Tibial nerve (tissue), 4 donors: ENCODE measurements at regions not wholly inside any gene's neighbourhood (a gene's known extent, or its start where the extent isn't known, plus 50 kb on each side); places are given as distances from the start of the nearest gene placed in this dataset.

Experiments
- DNase-seq, 2 donors: peaks; one replicate each; pipeline ENCODE4 v3.0.0-alpha.2; 2019; ENCODE audit warnings: low spot score in 2 of 2
- H3K27ac ChIP-seq, 4 donors: fragments of 200-600 bp; sonication (generic) in 3 of 4; one replicate each; pipeline ENCODE4 v1.5.1; 2017 to 2019; ENCODE audit warnings: mild to moderate bottlenecking in 1 of 4
- H3K27me3 ChIP-seq, 2 donors: fragments of 200-600 bp; sonication (generic) in 1 of 2; one replicate each; pipeline versions ENCODE4 v1.5.1 to v1.6.0; 2017 to 2019
- H3K36me3 ChIP-seq, 3 donors: fragments of 200-600 bp; sonication (generic); one replicate each; pipeline ENCODE4 v1.5.1; 2018 to 2019
- H3K4me1 ChIP-seq, 4 donors: fragments of 200-600 bp; sonication (generic) in 3 of 4; one replicate each; pipeline ENCODE4 v1.5.1; 2017 to 2019
- H3K4me3 ChIP-seq, 4 donors: fragments of 200-600 bp; sonication (generic) in 3 of 4; one replicate each; pipeline ENCODE4 v1.5.1; 2017 to 2019; ENCODE audit warnings: mild to moderate bottlenecking in 1 of 4, moderate library complexity in 1 of 4
- H3K9me3 ChIP-seq, 4 donors: fragments of 200-600 bp; sonication (generic) in 3 of 4; one replicate each; pipeline ENCODE4 v1.5.1; 2017 to 2019
- CTCF ChIP-seq, 5 experiments: fragments of 200-600 bp in 3 of 5; fragments of 450-650 bp in 2 of 5; sonication (generic) in 3 of 5; IDR thresholded peaks; one replicate each; pipeline ENCODE4 v1.5.1; 2016 to 2019; ENCODE audit warnings: antibody characterized with exemption in 5 of 5, mild to moderate bottlenecking in 3 of 5, moderate library complexity in 2 of 5
- EP300 ChIP-seq, 2 donors: sonication (generic); formaldehyde crosslinking; IDR thresholded peaks; one replicate each; pipeline ENCODE4 v1.6.1; 2017; ENCODE audit warnings: antibody characterized with exemption in 2 of 2, mild to moderate bottlenecking in 1 of 2
- POLR2A ChIP-seq, 2 donors: fragments of 450-650 bp; IDR thresholded peaks; one replicate each; pipeline ENCODE4 v1.6.1; 2017; ENCODE audit warnings: antibody characterized with exemption in 2 of 2, mild to moderate bottlenecking in 2 of 2, moderate library complexity in 2 of 2
- WGBS, 2 donors: methylation state at CpG; one replicate each; pipeline ENCODE4 v1.1.5; 2018; 5-methylcytosine and 5-hydroxymethylcytosine counted together

- TF ChIP-seq EP300 (IDR thresholded peaks at IDR 0.05) = no peak
- TF ChIP-seq POLR2A (IDR thresholded peaks at IDR 0.05) = no peak
- no peak for TF ChIP-seq CTCF (IDR thresholded peaks at IDR 0.05)
- Histone ChIP-seq H3K27ac (no peak overlapping the region), H3K36me3 (no peaks in the 10 kb centered on the region), H3K4me1 (no peaks in the 10 kb centered on the region), H3K27me3 (no peaks in the 10 kb centered on the region), H3K9me3 (no peaks in the 10 kb centered on the region), H3K4me3 (no peak overlapping the region)
- DNase-seq = no peak
- 61 to 74% methylated on average over 2 of the region's 2 CpGs for WGBS, 2 donors
Observed at GRCh38 chr1:94670273-94670672, 128.7 kb upstream of the F3 start.

- TF ChIP-seq CTCF (IDR thresholded peaks at IDR 0.05) (no peak), POLR2A (IDR thresholded peaks at IDR 0.05) (no peak), EP300 (IDR thresholded peaks at IDR 0.05) (no peak)
- Histone ChIP-seq H3K27me3 (no peaks in the 10 kb centered on the region), H3K27ac (no peak overlapping the region), H3K4me1 (no peaks in the 10 kb centered on the region), H3K9me3 (no peaks in the 10 kb centered on the region), H3K36me3 (no peaks in the 10 kb centered on the region), H3K4me3 (no peak overlapping the region)
- 85 to 86% methylated on average over 1 of the region's 1 CpG for WGBS, 2 donors
- no peak for DNase-seq
Observed at GRCh38 chr1:94669198-94669597, 127.6 kb upstream of the F3 start.

- H3K36me3 ChIP-seq = no peaks in the 10 kb centered on the region
- no peak overlapping the region for H3K4me3 ChIP-seq
- DNase-seq = no peak
- no peaks in the 10 kb centered on the region for H3K27me3 ChIP-seq
- H3K9me3 ChIP-seq = no peaks in the 10 kb centered on the region
- WGBS, 2 donors = 95 to 97% methylated on average over 3 of the region's 3 CpGs
- H3K27ac ChIP-seq = no peak overlapping the region
- H3K4me1 ChIP-seq = no peaks in the 10 kb centered on the region
- TF ChIP-seq EP300 (IDR thresholded peaks at IDR 0.05) (no peak), CTCF (IDR thresholded peaks at IDR 0.05) (no peak), POLR2A (IDR thresholded peaks at IDR 0.05) (no peak)
Observed at GRCh38 chr1:94668528-94668927, 127.0 kb upstream of the F3 start.

- H3K4me3 ChIP-seq = no peak overlapping the region
- DNase-seq = no peak
- TF ChIP-seq POLR2A (IDR thresholded peaks at IDR 0.05) (no peak), CTCF (IDR thresholded peaks at IDR 0.05) (no peak), EP300 (IDR thresholded peaks at IDR 0.05) (no peak)
- H3K27me3 ChIP-seq = no peaks in the 10 kb centered on the region
- WGBS, 2 donors = 56 to 90% methylated on average over 7 of the region's 7 CpGs
- H3K4me1 ChIP-seq = no peaks in the 10 kb centered on the region
- H3K9me3 ChIP-seq = no peaks in the 10 kb centered on the region
- no peak overlapping the region for H3K27ac ChIP-seq
- H3K36me3 ChIP-seq = no peaks in the 10 kb centered on the region
Observed at GRCh38 chr1:94667818-94668217, 126.3 kb upstream of the F3 start.

GRCh38 chr1:94666797-94667196 lies 125.2 kb upstream of the F3 start:
- no peak for TF ChIP-seq POLR2A (IDR thresholded peaks at IDR 0.05)
- no peak for TF ChIP-seq CTCF (IDR thresholded peaks at IDR 0.05)
- no peak for TF ChIP-seq EP300 (IDR thresholded peaks at IDR 0.05)
- H3K4me1 ChIP-seq = no peaks in the 10 kb centered on the region
- H3K27ac ChIP-seq = no peak overlapping the region
- no peak for DNase-seq
- no peaks in the 10 kb centered on the region for H3K27me3 ChIP-seq
- WGBS, 2 donors = 91 to 94% methylated on average over 1 of the region's 1 CpG
- H3K9me3 ChIP-seq = no peaks in the 10 kb centered on the region
- no peak overlapping the region for H3K4me3 ChIP-seq
- H3K36me3 ChIP-seq = no peaks in the 10 kb centered on the region
